ENCODE measurements at regions not wholly inside any gene's neighbourhood (a gene's known extent, or its start where the extent isn't known, plus 50 kb on each side); places are given as distances from the start of the nearest gene placed in this dataset.
A peak's percentile ranks its signal among the peaks of the same experiment; 100 is the strongest.
"Not testable (repeated sequence)": the region's sequence is repeated elsewhere in the genome, so short reads cannot be mapped to it uniquely, and the experiment has no call there.

GRCh38 chr2:35443087-35443486 lies 912.5 kb upstream of the CRIM1 start:
- no peak for DNase-seq (ENCODE audit: low read depth)

GRCh38 chr2:35441575-35441974 lies 914.0 kb upstream of the CRIM1 start:
- DNase-seq (ENCODE audit: low read depth), result not testable (repeated sequence)

GRCh38 chr2:35440308-35440707 lies 915.3 kb upstream of the CRIM1 start:
- not testable (repeated sequence) for DNase-seq (ENCODE audit: low read depth)

- not testable (repeated sequence) for DNase-seq (ENCODE audit: low read depth)
Observed at GRCh38 chr2:35436893-35437292, 918.7 kb upstream of the CRIM1 start.

DNA sequence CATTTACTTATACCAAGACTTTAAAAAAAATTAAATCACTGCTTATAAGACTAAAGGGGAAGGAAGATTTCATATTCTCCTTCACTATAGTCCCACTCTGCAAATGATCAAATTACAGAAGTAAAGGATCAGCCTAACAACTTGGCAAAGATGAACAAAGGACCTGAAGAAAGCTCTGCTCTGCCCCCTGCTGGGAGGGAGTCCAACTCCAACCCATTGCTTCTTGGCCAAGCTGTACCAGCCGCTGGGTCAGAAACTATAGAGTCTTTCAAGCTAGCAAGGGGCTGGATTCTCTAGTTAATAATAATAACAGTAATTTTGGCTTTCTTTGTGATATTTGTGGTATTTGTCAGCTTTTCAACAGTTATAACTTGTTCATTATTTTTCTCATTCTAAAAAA lies 927.0 kb upstream of the CRIM1 start:
- peak; percentile 36 for DNase-seq (ENCODE audit: low read depth)

DNA sequence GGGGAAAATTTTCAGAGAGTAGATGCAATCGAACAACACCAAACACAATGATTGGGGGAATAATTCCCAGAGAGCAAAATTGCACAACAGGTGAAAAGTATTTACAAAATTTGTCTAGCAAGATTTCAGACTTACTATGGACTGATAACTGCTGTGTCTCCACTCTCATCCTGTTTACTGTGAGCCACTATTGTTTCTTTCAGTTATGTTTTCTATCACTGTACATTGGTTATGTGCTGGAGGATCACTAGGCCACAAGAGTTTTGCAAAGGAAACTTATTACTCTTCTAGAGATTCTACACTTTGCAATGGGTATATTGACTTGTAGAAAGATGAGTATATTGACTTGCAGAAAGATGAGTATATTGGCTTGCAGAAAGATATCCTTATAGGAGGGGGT lies 934.1 kb upstream of the CRIM1 start:
- DNase-seq (ENCODE audit: low read depth), result no peak

DNA sequence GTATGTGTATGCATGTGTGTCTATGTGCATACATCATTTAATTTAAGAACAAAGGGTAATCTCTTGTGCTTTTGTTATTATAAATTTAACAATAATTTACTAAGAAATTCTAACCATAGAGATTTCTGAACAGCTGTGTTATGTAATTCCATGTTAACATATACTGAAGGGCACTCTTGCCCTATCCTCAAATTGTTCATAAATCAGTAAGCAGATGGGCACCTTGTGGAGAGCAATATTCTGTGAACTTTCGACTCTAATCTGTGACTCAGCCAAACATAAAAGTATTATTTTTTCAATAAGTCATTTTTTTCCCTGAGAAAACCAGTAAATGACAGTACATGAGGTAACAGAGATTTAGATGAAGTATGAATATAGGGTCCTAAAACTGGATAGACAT lies 938.3 kb upstream of the CRIM1 start:
- DNase-seq (ENCODE audit: low read depth), result no peak

- DNase-seq (ENCODE audit: low read depth), result no peak
Observed at GRCh38 chr2:35416391-35417140, 939.0 kb upstream of the CRIM1 start.

DNA sequence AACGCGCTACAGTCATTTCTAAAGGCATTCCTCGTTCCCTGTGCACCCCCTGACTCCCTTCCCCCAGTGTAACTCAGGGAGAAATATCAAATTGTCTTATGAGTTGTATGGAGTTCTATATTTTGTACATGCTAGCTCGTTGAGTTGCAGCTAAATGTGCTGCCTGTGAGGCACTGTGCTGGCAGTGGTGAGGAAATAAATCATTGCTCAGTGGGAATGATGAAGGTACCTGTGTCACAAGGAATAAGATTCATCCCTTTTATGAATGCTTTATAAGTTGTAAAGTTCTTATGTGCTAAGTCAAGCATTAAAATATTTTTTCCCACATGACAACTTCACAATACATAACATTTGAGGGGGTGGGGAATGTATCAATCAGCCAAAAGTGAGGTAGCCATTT lies 939.6 kb upstream of the CRIM1 start:
- no peak for DNase-seq (ENCODE audit: low read depth)

DNA sequence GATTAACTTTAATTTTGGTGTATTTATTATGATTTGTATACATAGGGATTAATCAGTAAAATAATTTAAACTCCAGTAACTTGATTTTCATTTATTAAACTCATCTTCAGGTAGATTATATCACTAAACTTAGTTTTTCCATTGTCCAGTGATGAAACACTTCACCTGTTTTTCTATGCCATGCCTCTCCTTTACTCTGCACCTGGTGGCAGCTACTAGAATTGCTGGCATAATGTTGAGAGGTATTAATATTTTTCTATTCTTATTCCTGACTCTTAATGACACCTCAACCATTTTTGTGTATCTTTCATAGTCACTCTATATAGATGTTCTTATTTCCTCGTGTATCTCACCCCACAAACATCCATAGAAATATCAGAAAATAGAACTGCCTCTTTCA lies 940.3 kb upstream of the CRIM1 start:
- DNase-seq (ENCODE audit: low read depth), result no peak

DNA sequence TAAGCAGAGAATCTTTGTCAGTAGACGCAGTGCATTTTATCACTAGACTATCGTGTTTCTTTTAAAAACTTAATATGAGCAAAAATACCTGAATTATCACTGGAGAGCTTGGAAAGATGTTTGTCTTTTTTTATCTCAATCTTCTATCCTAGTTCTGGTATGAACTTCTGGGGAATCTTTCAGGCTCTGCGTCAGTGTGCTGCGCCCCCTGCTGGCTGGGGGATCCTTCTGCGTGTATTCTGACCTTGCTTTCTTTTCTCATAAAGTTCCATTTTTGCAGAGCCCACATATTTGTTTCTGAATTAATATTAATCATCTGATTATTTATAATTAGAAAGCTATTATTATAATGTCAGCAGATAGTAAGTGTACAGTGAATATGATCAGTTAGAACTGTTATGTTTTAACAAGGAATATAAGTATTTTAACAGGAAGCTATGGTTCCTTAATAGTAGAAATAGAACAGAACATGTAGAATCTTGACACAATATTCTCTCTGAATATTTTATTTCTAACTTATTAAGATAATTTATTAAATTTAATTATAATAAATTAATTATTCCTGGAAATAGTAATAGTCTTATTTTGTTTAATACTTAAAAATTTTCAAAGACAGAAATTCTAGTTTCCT lies 945.0 kb upstream of the CRIM1 start:
- peak; percentile 39 for DNase-seq (ENCODE audit: low read depth)

GRCh38 chr2:35409762-35410161 lies 945.8 kb upstream of the CRIM1 start:
- DNase-seq (ENCODE audit: low read depth), result no peak

- no peak for DNase-seq (ENCODE audit: low read depth)
Observed at GRCh38 chr2:35408320-35408719, 947.3 kb upstream of the CRIM1 start.

DNA sequence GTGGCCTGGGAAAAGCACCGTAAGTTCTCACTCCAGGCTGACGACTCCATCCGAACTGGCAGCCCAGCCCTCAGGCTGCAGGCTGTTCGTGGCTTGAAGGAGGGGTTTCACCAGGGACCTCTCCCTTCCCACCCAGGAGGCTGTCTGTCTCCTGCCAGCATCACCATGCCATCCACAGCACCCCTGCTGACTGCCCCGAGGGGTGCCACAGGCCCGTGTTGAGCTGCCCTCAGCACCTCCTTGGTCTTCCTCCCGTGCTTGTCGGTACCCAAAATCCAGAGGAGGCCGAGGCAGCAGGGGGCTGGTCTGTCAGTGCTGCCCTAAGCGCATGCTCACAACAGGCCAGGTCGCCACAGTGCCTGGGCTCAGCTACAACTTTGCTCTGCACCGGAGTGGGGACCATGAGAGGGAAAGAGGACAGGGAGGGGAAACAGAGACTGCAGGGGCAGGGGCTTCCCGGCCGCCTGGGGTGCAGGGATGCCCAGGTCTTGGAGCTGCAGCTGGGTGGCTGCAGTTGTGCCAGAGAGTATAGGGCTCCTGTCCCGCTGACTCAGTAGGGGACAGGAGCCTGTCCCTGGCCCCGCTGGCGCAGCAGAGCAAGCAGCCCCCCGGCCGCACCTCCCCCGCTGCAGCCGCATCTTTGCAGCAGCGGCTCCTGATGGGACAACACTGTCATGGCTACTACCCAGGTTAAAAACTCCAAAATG lies 963.7 kb upstream of the CRIM1 start:
- DNase-seq (ENCODE audit: low read depth), result no peak

- DNase-seq (ENCODE audit: low read depth), result no peak
Observed at GRCh38 chr2:35378791-35379190, 976.8 kb upstream of the CRIM1 start.

GRCh38 chr2:35374845-35375244 lies 980.7 kb upstream of the CRIM1 start:
- no peak for DNase-seq (ENCODE audit: low read depth)

GRCh38 chr2:35365859-35366258 lies 989.7 kb upstream of the CRIM1 start:
- no peak for DNase-seq (ENCODE audit: low read depth)

DNA sequence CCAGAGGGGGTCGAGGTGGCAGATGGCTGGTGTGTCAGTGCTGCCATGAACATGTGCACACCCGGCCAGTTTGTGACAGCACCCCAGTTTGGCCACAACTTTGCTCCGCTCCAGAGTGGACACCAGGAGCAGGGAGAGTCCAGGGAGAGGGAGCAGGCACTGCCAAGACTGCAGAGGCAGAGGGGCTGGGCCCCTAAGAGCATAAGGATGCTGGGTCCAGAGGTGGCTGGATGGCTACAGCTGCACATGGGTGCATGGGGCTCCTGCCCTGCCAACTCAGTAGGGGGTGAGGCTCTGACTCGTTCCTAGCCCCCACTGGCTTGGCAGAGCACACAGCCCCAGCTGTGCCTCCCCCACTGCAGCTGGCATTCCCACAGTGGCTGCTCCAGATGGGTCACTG lies 999.2 kb upstream of the CRIM1 start:
- no peak for DNase-seq (ENCODE audit: low read depth)

DNA sequence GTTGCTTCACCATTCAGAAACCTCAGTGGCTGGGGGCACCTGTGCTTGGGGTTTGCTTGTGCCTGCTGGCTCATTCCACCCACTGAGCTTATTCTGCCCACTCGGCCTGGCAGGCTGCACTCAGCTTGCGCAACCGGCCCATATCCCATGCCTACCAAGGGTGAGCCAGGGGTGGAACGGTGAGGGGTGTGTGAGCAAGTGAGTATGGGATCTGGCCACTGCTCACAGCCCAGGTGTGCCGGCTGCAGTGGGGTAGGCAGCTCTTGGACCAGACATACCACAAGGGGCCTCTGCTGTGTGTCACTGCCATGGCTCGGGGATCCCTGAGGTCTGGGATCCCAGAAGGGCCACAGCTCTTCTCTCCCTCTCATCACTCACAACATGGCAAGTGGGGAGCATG lies 1000.5 kb upstream of the CRIM1 start:
- no peak for DNase-seq (ENCODE audit: low read depth)

DNA sequence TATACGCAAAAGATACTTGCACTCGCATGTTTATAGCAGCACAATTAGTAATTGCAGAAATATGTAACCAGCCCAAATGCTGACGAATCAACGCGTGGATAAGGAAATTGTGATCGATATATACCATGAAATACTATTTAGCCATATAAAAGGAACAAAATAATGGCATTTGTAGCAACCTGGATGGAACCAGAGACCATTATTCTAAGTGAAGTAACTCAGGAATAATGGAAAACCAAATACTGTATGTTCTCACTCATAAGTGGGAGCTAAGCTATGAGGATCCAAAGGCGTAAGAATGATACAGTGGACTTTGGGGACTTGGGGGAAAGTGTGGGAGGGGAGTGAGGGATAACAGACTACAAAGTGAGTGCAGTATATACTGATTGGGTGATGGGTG lies 1008.0 kb upstream of the CRIM1 start:
- DNase-seq (ENCODE audit: low read depth), result no peak

- no peak for DNase-seq (ENCODE audit: low read depth)
Observed at GRCh38 chr2:35343135-35343534, 1012.4 kb upstream of the CRIM1 start.

DNA sequence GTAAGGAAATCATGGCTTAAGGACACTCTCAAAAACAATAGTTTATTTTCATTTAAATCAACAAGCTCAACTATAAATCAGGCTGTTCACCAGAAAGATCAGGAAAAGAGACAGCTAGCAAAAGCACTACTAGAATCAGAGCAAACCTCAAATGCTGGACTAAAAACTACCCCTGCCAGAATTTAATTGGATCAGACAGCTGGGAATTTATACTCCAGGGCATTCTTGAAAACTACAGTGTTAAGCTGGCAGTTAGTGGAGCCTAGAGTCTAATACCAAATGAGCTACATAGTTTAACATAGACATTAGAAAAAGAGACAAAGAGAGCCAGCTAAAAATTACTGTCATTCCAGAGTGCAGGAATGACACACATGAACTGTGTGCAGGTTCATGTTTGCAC lies 1016.4 kb upstream of the CRIM1 start:
- no peak for DNase-seq (ENCODE audit: low read depth)

DNA sequence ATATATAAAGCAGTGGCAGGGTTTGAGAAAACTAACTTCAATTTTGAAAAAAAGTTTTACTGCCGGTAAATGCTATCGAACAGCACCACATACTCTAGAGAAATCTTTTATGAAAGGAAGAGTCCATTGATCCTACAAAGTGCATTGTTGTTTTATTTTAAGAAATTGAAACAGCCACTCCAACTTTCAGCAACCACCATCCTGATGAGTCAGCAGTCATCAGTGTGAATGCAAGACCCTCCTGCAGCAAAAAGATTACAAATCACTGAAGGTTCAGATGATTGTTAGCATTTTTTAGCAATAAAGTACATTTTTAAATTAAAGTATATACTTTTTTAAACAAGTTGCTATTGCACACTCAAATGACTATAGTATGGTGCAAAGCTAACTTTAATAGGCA lies 1017.7 kb upstream of the CRIM1 start:
- DNase-seq (ENCODE audit: low read depth), result no peak
